GM19240 (cell line): ENCODE measurements at regions not wholly inside any gene's neighbourhood (a gene's known extent, or its start where the extent isn't known, plus 50 kb on each side); places are given as distances from the start of the nearest gene placed in this dataset.
"Not testable (repeated sequence)": the region's sequence is repeated elsewhere in the genome, so short reads cannot be mapped to it uniquely, and the experiment has no call there.

Source experiments
- DNase-seq: peaks from one replicate; pipeline ENCODE4 v3.0.0; 2011; ENCODE audit warnings: low spot score; ENCODE audit not compliant: insufficient read length

DNA sequence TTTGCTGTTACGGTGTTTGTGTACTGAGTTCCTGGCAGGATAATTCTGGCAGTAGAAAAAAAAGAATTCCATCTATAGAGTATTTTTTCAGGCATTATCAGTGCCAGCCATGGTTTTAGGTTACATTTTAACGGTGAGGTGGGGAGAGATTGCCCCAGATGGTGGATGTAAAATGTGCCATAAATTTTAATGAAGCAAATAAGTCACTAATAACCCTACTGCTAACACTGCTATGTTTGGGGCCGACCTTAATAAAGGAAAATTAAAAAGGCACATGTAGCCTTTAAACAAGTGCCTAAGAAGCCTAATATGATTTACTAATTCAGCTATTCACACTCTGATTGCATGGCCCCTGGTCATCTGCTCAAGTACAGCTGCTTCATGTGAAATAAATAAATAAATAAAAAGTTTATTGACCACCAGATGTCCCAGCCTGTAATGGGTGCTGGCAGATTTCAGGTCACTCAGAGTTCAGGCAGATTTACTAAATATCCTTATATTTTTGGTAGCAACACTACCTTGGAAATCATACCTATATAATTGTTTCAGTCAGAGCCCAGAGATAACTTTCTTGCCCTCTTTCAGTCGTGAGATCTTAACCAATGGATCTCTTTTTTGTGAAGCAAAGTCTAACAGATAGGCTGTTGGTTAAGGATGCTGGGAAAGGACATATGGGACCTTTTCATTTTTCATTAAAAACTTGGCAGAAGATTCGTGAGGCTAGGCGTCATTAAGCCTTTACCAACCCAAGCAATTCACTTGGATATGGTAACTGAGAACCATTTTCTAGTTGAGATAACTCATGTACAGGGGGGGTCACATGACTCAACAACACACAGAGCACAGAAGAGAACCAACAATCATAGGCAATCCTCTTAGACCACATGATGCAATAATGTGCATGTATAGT, 495.0 kb upstream of the NRSN1 start:
- DNase-seq: no peak

- no peak for DNase-seq
Measured at GRCh38 chr6:23633996-23634395, 492.0 kb upstream of the NRSN1 start.

GRCh38 chr6:23635150-23635549, 490.9 kb upstream of the NRSN1 start:
- DNase-seq: no peak

- no peak for DNase-seq
Measured at GRCh38 chr6:23637296-23637695, 488.7 kb upstream of the NRSN1 start.

- DNase-seq: no peak
Measured at GRCh38 chr6:23642849-23643248, 483.2 kb upstream of the NRSN1 start.

DNA sequence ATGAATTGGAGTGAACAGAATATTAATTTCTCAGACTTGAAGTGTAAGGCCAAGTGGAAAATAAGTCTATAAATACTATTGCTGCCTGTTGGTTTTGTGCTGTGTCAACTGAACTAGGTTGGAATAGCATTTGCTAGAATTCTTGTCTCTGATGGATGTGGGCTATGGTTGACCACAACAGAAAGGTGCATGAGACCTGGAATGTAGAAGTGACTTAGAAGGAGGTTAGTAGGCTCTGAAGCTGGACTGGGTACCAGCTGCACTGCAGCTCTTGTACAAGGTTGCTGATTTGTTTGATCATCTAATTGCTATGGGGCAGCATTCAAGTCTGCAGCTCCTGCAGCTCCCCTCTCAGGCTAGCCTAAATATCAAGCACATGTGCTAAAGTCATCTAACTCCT, 479.0 kb upstream of the NRSN1 start:
- DNase-seq: no peak

DNA sequence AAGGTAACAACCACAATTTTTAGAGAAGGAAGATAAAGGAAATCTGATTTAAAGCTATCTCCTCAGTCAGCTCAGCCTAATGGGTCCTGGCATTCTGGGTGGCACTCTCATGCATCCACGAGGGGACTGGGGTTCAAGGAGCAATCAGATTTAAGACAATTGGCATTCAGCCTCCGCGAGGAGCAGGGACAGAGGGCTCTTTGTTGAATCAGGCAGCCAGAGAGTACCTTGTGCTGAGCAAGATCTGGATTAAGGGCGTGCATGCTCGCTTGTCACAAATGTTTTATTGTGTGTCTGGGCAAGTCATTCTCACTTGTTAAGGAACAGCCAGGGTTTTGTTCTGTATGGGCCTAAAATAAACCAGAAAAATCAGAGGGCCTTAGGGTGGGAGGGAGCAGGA, 475.3 kb upstream of the NRSN1 start:
- no peak for DNase-seq

- DNase-seq: no peak
Measured at GRCh38 chr6:23654745-23655144, 471.3 kb upstream of the NRSN1 start.

DNA sequence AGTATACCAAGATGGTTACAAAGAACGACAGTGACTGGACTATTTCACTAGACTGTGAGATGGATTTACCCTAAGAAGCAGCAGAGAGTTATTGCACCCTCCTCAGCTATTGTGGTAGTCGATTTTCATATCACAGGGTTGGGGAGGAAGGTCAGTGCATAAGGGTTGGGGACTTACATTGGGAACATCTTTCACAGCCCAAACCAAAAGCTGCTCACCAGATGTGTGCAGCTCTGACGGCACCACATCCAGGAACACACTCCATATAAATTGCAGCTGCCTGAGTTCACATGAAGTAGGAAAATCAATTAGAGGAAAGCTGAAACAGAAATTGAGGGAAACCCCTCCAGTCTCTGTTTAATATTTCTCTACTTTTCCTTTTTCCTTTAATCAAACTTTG, 470.5 kb upstream of the NRSN1 start:
- no peak for DNase-seq

DNA sequence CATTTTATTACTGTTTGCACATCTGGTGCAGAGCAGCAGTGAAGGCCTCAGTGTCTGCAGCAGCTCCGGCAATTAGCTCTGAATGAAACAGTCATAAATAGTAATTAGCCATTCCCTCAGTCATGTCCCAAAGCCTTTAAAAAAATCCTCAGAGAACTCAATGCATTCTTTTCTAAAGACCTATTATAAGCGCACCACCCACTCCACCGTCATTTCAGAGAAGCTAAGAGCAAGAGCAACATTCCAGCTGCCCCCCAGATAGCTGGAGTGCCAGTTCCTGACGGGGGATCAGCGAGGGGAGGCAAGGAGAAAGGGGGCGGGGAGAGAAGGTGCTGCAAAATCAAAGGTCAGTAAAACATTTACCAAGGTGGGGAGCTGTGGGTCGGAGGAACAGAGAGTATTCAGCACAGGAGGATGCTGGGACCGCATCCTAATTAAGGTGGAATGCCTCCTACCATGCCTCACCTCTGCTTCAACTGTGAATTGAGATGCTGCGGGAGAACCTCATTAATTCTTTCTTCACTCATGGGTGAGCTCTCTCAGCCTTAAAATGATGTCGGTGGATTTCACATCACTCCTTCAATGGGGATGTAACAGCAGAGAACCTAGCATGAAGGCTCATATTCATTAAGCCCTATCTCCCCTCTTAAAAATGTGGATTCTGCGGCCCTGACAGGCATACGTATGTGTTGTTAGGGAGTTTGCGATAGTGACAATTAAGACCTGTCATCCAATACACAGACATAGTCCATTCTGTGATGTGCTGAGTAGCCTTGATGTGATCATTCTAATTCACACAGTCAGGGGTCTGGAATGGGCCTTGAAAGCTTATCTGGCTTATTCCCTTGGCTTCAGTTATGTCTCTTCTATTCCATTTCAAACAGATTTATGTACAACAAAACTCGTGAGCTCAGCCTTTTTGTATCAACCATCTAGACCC, 469.5 kb upstream of the NRSN1 start:
- DNase-seq: no peak

DNA sequence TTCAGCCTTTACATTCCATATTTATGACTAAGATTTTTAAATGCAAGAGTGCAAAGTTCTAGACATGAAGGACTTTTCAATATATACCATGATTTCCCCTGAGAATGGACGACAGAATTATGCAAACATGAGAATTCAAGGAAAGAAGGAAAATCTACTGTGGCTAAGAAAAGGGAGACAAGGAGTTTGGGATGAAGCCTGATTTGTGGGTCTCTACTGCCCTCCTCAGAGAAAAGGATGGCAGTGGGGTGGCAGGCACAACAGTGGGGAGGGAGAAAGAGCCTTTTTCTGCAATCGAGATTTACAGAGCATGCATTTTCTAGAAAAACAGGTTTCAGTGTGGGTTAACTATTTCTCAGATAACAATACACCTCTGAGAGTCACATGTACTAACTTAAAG, 466.9 kb upstream of the NRSN1 start:
- no peak for DNase-seq

GRCh38 chr6:23661549-23661948, 464.5 kb upstream of the NRSN1 start:
- no peak for DNase-seq

DNA sequence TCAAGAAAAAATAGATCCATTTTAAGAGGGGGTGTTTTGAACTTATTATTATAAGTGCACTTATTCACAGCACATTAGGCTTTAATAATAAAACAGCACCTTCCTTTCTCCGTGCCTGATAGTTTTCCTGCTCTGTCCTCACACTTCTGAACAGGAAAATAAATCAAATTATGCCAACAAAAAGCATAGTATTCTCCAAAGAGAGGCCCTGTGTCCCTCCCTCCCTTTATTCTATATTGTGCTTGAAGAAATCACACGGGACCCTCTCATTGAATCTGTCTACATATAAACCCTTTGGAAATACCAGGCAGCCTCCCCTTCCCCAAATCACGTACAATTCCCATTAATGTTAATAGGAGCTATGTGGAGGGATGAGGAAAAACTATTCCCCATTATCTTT, 462.9 kb upstream of the NRSN1 start:
- DNase-seq: no peak

DNA sequence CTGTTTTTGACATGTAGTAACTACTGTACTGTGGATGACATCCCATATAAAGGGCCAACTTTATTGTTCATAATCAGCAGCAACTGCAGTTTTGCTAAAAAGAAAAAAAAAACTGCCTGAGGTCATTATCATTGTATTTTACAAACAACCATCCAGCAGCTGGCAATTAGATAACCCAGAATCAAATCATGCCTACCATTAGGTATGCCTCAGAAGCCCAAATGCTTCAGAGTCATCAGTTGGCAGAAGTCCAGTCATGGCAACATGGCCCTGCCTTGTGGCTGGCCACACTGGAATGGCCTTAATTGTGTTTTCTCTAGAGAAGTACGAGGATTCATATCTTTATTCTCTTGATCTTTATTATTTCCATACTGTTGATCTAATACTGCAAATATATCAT, 462.4 kb upstream of the NRSN1 start:
- no peak for DNase-seq

DNA sequence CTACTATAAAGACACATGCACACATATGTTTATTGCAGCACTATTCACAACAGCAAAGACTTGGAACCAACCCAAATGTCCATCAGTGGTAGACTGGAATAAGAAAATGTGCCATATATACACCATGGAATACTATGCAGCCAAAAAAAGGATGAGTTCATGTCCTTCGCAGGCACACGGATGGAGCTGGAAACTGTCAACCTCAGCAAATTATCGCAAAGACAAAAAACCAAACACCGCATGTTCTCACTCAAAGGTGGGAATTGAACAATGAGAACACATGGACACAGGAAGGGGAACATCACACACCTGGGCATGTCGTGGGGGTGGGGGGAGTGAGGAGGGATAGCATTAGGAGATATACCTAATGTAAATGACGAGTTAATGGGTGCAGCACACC, 460.1 kb upstream of the NRSN1 start:
- not testable (repeated sequence) for DNase-seq

- DNase-seq: no peak
Measured at GRCh38 chr6:23672737-23673136, 453.3 kb upstream of the NRSN1 start.

DNA sequence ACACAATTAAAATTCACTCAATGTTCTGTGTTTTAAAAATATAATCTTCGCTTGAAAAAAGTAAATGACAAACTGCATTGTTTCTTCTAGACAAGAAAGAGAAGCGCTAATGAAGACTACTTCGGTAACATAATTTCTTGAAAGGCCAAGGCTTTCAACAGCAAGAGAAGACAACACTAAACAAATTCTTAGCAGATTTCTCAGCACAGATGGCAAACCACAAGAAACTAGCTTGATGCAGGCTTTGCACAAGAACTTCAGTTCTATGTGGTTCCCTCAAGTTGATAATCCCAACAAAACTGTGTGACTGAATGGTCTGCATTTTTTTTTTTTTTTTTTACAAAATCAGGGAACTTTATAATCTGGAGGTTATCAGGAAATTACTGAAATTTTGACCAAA, 447.4 kb upstream of the NRSN1 start:
- no peak for DNase-seq

DNA sequence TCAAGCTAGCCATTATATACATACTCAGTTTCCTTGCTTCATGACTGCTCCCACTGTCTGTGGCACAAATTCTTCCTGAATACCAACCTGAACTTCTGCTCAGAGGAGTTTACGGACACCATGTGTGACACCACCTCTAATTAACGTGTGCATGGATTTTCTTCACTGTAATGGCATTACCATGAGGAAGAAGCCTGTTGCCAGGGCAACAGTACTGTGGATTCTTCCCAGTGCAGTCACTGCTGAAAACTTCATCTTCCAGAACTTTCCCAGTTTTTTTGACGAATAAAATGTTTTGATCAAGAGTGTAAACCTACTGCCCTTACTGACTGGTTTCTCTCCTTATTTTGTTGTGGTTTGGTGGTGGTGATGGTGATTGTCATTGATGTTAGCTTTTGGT, 444.3 kb upstream of the NRSN1 start:
- DNase-seq: no peak

DNA sequence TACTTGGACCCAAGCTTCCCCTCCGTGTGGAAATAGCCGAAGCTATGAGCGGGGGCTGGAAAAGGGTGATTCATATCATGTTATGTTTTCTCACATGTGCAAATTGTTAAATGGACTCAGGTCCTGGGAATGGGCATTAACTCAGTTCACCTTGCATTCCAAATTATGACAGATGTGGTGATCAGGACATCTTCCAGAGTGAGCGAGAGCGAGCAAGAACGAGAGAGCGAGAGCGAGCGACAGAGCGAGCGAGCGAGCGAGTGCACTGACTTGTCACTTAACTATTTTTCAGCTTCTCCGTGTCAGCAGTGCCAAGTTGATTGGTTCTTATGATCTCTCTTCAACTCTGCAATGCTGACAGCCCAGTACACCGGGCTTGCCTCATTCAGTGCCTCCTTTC, 437.4 kb upstream of the NRSN1 start:
- DNase-seq: no peak

DNA sequence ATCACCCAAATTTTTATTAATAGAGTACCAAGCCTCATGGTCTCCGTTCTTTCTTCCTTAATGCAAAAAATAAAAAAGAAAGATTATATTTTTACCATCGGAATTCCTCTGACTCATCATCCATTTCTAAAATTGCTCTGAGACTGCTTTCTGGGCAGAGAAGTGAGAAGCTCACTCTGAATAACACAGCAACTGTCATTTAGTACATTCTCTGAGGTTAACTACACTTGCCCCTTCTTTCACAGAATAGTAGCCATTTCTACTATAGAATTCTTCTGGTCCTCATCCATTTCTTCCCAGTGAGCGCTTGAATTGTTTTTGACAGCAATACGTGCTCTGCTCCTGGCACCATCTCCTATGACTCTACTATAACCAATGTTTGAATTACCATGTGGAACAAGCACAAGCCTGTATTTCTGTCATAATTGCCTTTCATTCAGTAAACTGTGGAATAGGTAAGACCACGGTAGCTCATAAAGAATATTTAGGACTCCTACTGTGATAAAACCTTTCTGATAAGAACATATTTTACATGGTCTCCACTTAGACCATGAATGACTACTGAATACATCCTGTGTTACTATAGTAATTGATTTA, 435.5 kb upstream of the NRSN1 start:
- no peak for DNase-seq

DNA sequence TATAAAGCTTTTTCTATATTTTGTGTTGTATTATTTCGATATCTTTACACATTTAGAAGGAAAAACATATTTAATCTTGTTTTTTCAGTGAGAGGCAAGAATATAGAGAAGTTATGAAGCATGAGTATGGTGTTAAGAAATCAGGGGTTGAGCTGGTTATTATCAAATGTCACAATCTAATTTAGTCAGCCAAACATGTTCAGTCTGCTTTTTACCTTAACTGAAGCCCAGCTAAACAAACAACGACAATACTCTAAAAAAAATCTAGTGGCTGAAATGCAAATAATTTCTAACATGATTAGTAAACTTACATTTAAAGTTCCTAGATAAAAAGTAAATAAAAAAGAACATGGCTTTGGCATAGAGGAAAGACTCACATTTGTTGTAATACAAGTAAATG, 433.8 kb upstream of the NRSN1 start:
- DNase-seq: no peak

- DNase-seq: no peak
Measured at GRCh38 chr6:23696992-23697391, 429.0 kb upstream of the NRSN1 start.
